Epithelial cell of esophagus (primary cell): ENCODE measurements at regions not wholly inside any gene's neighbourhood (a gene's known extent, or its start where the extent isn't known, plus 50 kb on each side); places are given as distances from the start of the nearest gene placed in this dataset.

Source experiments
- DNase-seq: peaks from one replicate; pipeline ENCODE4 v3.0.0; 2010; ENCODE audit warnings: low read depth
- H3K4me3 ChIP-seq: 2 replicates; pipeline ENCODE4 v1.5.1; 2011; ENCODE audit warnings: mild to moderate bottlenecking, low read length, control low read depth
- CTCF ChIP-seq: IDR thresholded peaks from 2 replicates; pipeline ENCODE4 v1.5.1; 2011; ENCODE audit warnings: low read depth, mild to moderate bottlenecking, low read length, control low read depth, inconsistent platforms; ENCODE audit not compliant: insufficient read depth; ENCODE audit errors: missing control alignments

GRCh38 chr11:13118194-13118593 is 109.1 kb downstream of the RASSF10 start:
- TF ChIP-seq CTCF: no peak
- no peak overlapping the region for H3K4me3 ChIP-seq
- DNase-seq: peak; percentile 74

GRCh38 chr11:13118650-13119049 is 109.5 kb downstream of the RASSF10 start:
- no peak for TF ChIP-seq CTCF
- H3K4me3 ChIP-seq: no peak overlapping the region
- DNase-seq: no peak

GRCh38 chr11:13119361-13119760 is 110.2 kb downstream of the RASSF10 start:
- no peak overlapping the region for H3K4me3 ChIP-seq
- TF ChIP-seq CTCF: no peak
- peak; percentile 73 for DNase-seq

- DNase-seq: no peak
- H3K4me3 ChIP-seq: no peak overlapping the region
- TF ChIP-seq CTCF: no peak
Measured at GRCh38 chr11:13119941-13120520, 110.9 kb downstream of the RASSF10 start.

GRCh38 chr11:13120691-13121090 is 111.6 kb downstream of the RASSF10 start:
- no peak overlapping the region for H3K4me3 ChIP-seq
- no peak for TF ChIP-seq CTCF
- peak; percentile 92 for DNase-seq

- no peak for TF ChIP-seq CTCF
- peak; percentile 94 for DNase-seq
- no peak overlapping the region for H3K4me3 ChIP-seq
Measured at GRCh38 chr11:13126430-13126829, 117.3 kb downstream of the RASSF10 start.

GRCh38 chr11:13127161-13127560 is 118.0 kb downstream of the RASSF10 start:
- TF ChIP-seq CTCF: no peak
- no peak for DNase-seq
- H3K4me3 ChIP-seq: no peak overlapping the region
